ENCODE measurements at regions not wholly inside any gene's neighbourhood (a gene's known extent, or its start where the extent isn't known, plus 50 kb on each side); places are given as distances from the start of the nearest gene placed in this dataset.

DNA sequence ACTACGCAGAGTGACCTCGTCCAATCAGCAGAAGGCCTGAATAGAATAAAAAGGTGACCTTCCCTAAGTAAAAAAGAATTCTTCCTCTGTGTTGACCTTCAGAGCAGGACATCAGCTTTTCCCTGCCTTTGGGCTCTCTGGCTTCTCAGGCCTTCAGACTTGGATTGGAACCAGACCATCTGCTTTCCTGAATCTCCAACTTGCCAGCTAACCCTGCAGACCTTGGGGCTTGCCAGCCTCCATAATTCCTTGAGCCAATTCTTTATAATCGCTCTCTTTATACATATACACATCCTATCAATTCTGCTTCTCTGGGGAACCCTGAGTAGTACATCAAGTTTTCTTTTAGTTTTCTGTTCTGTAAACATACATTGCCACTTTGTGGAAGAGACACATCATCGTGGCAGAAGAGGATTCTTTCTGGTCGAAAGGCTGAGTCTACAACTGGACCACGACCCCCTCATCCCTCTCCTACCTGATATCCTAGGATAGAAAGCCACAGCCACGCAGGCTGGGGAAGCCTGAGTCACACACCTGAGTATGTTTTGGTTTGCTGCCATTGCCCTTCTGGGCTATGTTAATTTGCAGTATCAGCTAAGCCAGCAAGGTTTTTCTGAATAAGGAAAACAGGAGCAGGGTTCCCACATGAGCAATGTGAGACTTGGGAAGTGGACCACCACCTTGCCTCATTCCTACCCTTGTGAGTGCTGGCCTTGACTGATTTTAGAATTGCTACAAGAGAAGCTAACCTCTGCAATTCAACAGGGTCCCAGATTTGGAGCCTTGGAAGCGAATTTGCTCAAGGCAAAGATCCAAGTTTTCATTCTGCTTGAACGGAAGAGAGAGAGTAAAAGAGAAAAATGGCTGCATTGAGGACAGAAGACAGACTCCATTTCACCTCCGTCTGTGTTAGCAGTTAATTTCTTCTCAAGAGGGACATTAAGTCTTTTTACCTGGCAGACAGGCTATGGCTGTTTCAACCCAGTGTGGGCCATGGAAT, 445.2 kb upstream of the FZD8 start:
- no peaks in the 10 kb centered on the region for H4K20me1 ChIP-seq (ENCODE audit: insufficient read depth, low read length)
- no peaks in the 10 kb centered on the region for H3K27me3 ChIP-seq (ENCODE audit: control insufficient read depth in 2 of 2, insufficient read depth in 2 of 2, low read length in 2 of 2)
- no peak overlapping the region for H2AFZ ChIP-seq (ENCODE audit: insufficient read depth, low read depth, low read length, poor library complexity, severe bottlenecking)
- intact Hi-C loops (cut with micrococcal nuclease) = no loop called here
- Mint-ChIP-seq H3K27ac (no peak overlapping the region), H3K36me3 (no peaks in the 10 kb centered on the region), H3K27me3 (ENCODE audit: low read depth in 3 of 3) (peaks cover 0 to 2% (median 0%) of the 10 kb centered on the region in 3 donors), H3K4me1 (no peaks in the 10 kb centered on the region), H3K9me3 (peaks cover 5 to 26% (median 20%) of the 10 kb centered on the region in 7 donors), H3K4me3 (no peak overlapping the region)
- DNase-seq = no peak
- no peak overlapping the region for H3K4me2 ChIP-seq (replicated peaks; ENCODE audit: extremely low read depth, low read length, poor library complexity, severe bottlenecking)
- peaks cover 20 to 29% of the 10 kb centered on the region in 2 donors for H3K9me3 ChIP-seq (replicated peaks in 1 of 2; ENCODE audit: control insufficient read depth in 1 of 2, insufficient read depth in 1 of 2, low read length in 2 of 2)
- WGBS (ENCODE audit: insufficient coverage) = 88% methylated on average over 3 of the region's 10 CpGs
- H3K27ac ChIP-seq (ENCODE audit: low read depth in 1 of 2, low read length in 2 of 2) = no peak overlapping the region
- no peaks in the 10 kb centered on the region for H3K36me3 ChIP-seq (replicated peaks in 1 of 2; ENCODE audit: control insufficient read depth in 1 of 2, insufficient read depth in 2 of 2, low read length in 2 of 2)
- no peaks in the 10 kb centered on the region for H3K4me1 ChIP-seq (ENCODE audit: control insufficient read depth in 1 of 2, insufficient read depth in 2 of 2, low read length in 2 of 2)
- H3K79me2 ChIP-seq (ENCODE audit: insufficient read depth, low read length) = no peaks in the 10 kb centered on the region
- no peak overlapping the region for H3K9ac ChIP-seq (ENCODE audit: insufficient read depth, low read length, poor library complexity, severe bottlenecking)
- H3K4me3 ChIP-seq (replicated peaks in 1 of 3; ENCODE audit: low read depth in 2 of 3, low read length in 3 of 3) = no peak overlapping the region
- TF ChIP-seq, protein P1, sequence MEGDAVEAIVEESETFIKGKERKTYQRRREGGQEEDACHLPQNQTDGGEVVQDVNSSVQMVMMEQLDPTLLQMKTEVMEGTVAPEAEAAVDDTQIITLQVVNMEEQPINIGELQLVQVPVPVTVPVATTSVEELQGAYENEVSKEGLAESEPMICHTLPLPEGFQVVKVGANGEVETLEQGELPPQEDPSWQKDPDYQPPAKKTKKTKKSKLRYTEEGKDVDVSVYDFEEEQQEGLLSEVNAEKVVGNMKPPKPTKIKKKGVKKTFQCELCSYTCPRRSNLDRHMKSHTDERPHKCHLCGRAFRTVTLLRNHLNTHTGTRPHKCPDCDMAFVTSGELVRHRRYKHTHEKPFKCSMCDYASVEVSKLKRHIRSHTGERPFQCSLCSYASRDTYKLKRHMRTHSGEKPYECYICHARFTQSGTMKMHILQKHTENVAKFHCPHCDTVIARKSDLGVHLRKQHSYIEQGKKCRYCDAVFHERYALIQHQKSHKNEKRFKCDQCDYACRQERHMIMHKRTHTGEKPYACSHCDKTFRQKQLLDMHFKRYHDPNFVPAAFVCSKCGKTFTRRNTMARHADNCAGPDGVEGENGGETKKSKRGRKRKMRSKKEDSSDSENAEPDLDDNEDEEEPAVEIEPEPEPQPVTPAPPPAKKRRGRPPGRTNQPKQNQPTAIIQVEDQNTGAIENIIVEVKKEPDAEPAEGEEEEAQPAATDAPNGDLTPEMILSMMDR (IDR thresholded peaks at IDR 0.05) = no peak

- H3K4me1 Mint-ChIP-seq = no peaks in the 10 kb centered on the region
- Histone ChIP-seq H2AFZ (ENCODE audit: insufficient read depth, low read depth, low read length, poor library complexity, severe bottlenecking) (no peak overlapping the region), H3K9me3 (replicated peaks in 1 of 2; ENCODE audit: control insufficient read depth in 1 of 2, insufficient read depth in 1 of 2, low read length in 2 of 2) (peaks cover 4 to 5% of the 10 kb centered on the region in 2 donors), H3K4me1 (ENCODE audit: control insufficient read depth in 1 of 2, insufficient read depth in 2 of 2, low read length in 2 of 2) (no peaks in the 10 kb centered on the region), H3K4me3 (replicated peaks in 1 of 3; ENCODE audit: low read depth in 2 of 3, low read length in 3 of 3) (no peak overlapping the region), H4K20me1 (ENCODE audit: insufficient read depth, low read length) (no peaks in the 10 kb centered on the region), H3K27ac (ENCODE audit: low read depth in 1 of 2, low read length in 2 of 2) (no peak overlapping the region), H3K27me3 (ENCODE audit: control insufficient read depth in 2 of 2, insufficient read depth in 2 of 2, low read length in 2 of 2) (no peaks in the 10 kb centered on the region), H3K9ac (ENCODE audit: insufficient read depth, low read length, poor library complexity, severe bottlenecking) (no peak overlapping the region), H3K36me3 (replicated peaks in 1 of 2; ENCODE audit: control insufficient read depth in 1 of 2, insufficient read depth in 2 of 2, low read length in 2 of 2) (no peaks in the 10 kb centered on the region), H3K79me2 (ENCODE audit: insufficient read depth, low read length) (no peaks in the 10 kb centered on the region), H3K4me2 (replicated peaks; ENCODE audit: extremely low read depth, low read length, poor library complexity, severe bottlenecking) (no peak overlapping the region)
- DNase-seq = no peak
- no peaks in the 10 kb centered on the region for H3K27me3 Mint-ChIP-seq (ENCODE audit: low read depth in 3 of 3)
- no peaks in the 10 kb centered on the region for H3K36me3 Mint-ChIP-seq
- TF ChIP-seq, protein P1 (IDR thresholded peaks at IDR 0.05) = no peak
- no peak overlapping the region for H3K4me3 Mint-ChIP-seq
- no peak overlapping the region for H3K27ac Mint-ChIP-seq
- intact Hi-C loops (cut with micrococcal nuclease) = no loop called here
- peaks cover 0 to 11% (median 3%) of the 10 kb centered on the region in 7 donors for H3K9me3 Mint-ChIP-seq
- 85% methylated on average over 4 of the region's 4 CpGs for WGBS (ENCODE audit: insufficient coverage)
Observed at GRCh38 chr10:36075196-36075595, 433.1 kb upstream of the FZD8 start.
